ENCODE measurements at regions not wholly inside any gene's neighbourhood (a gene's known extent, or its start where the extent isn't known, plus 50 kb on each side); places are given as distances from the start of the nearest gene placed in this dataset.

DNA sequence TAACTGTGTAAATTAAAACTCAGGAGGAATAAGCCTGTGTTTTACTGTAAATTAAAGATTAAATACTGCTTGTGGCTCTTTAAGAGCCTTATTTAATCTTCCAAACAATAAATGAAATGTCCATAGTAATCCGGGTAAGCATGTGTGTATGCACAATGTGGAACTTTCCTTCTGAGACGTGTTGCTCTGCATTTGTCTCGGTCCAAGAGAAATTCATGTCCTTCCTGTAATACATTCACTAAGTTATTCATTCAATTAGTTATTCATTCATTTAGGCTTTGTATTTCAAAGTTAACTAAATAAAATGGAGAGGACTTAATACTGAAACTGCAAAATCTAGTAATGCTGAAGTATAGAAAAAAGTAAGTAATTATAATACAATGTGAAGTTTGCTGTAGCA, 2728.8 kb downstream of the PCDH7 start:
- no peak for TF ChIP-seq POLR2AphosphoS5 (IDR thresholded peaks at IDR 0.05; ENCODE audit: low read depth, low read length)
- TF ChIP-seq TAF1 (IDR thresholded peaks at IDR 0.05; ENCODE audit: borderline replicate concordance, low read depth, low read length): no peak
